ENCODE measurements at regions not wholly inside any gene's neighbourhood (a gene's known extent, or its start where the extent isn't known, plus 50 kb on each side); places are given as distances from the start of the nearest gene placed in this dataset.

DNA sequence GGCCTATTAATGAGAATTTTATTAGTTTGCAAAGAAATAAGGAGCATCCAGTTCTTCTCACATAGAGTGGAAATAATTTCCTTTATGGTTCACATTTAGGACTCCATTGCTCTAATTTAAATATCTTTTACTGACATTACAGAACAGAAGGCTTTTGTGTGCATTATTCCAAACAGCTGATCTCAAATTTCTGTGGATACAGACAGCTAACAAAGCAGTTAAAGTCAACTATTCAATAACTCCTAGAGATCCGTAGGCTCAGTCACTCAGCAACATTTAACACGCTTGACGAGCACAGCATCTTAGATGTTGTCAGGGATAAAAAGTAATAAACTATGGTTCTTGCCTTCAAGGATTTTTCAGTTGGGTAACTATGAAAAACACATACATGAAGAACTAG is 305.8 kb upstream of the SYNCRIP start:
- Histone ChIP-seq H2AFZ (ENCODE audit: low read length) (no peak overlapping the region), H3K27ac (ENCODE audit: low read depth, low read length, poor library complexity, severe bottlenecking) (no peak overlapping the region), H3K79me2 (ENCODE audit: insufficient read depth, low read depth, low read length) (no peaks in the 10 kb centered on the region), H3K9me3 (ENCODE audit: low read length) (no peaks in the 10 kb centered on the region), H3K36me3 (ENCODE audit: insufficient read depth, low read length) (no peaks in the 10 kb centered on the region), H4K20me1 (ENCODE audit: insufficient read depth, low read length) (no peaks in the 10 kb centered on the region), H3K4me2 (ENCODE audit: low read length) (no peak overlapping the region), H3K4me1 (ENCODE audit: insufficient read depth, low read length, poor library complexity, severe bottlenecking) (no peaks in the 10 kb centered on the region), H3K9me2 (ENCODE audit: insufficient read depth, low read length) (no peaks in the 10 kb centered on the region), H3K4me3 (ENCODE audit: low read depth, low read length, poor library complexity, severe bottlenecking) (no peak overlapping the region)
- intact Hi-C loops (cut with micrococcal nuclease; ENCODE audit: unreplicated experiment): no loop called here
- ChIA-PET CTCF (ENCODE audit: unreplicated experiment) (no interaction called here), POLR2A (no interaction called here)
- BruUV-seq (replicated peaks): no TSS peak
- DNase-seq (ENCODE audit: low spot score): no peak
- TF ChIP-seq, protein P1, sequence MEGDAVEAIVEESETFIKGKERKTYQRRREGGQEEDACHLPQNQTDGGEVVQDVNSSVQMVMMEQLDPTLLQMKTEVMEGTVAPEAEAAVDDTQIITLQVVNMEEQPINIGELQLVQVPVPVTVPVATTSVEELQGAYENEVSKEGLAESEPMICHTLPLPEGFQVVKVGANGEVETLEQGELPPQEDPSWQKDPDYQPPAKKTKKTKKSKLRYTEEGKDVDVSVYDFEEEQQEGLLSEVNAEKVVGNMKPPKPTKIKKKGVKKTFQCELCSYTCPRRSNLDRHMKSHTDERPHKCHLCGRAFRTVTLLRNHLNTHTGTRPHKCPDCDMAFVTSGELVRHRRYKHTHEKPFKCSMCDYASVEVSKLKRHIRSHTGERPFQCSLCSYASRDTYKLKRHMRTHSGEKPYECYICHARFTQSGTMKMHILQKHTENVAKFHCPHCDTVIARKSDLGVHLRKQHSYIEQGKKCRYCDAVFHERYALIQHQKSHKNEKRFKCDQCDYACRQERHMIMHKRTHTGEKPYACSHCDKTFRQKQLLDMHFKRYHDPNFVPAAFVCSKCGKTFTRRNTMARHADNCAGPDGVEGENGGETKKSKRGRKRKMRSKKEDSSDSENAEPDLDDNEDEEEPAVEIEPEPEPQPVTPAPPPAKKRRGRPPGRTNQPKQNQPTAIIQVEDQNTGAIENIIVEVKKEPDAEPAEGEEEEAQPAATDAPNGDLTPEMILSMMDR (conservative IDR thresholded peaks at IDR 0.05; ENCODE audit: low read length): no peak
- TF ChIP-seq EZH2phosphoT487 (IDR thresholded peaks at IDR 0.05; ENCODE audit: borderline replicate concordance, low read depth, low read length): no peak

DNA sequence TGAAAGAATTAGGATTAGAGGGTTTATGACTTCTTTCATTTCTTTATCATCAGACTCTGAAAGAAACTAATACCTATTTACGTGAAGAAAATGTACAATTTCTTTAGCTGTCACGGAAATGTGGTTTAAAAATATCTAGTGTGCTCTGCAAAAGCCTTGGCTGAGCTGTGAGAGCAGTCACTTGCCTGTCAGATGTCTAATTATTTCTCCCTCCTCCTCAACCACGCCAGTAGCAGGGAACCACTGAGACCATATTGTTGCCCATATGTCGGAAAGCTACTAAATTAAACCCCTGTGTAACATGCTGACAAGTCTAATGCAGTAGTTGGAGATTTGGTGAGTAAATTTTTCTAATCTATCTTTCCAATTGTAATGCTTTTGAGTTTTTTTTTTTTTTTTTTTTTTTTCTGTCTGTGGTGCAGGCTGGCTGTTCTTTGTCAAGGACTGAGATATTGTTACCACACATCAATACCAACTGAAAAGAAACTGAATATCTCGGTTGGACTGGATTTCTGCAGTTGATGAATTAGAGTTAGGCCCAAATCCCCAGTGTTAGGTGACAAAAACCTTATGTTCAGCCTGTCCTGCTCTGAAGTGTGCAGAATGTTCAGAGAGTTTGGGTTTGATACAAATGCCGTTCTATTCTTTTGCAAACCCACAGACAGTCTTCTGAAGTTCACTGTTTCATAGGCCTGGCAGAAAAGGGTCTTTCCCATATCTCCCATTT is 302.9 kb upstream of the SYNCRIP start:
- DNase-seq (ENCODE audit: low spot score): no peak
- no peaks in the 10 kb centered on the region for H3K79me2 ChIP-seq (ENCODE audit: insufficient read depth, low read depth, low read length)
- BruUV-seq (replicated peaks): no TSS peak
- H3K4me2 ChIP-seq (ENCODE audit: low read length): no peak overlapping the region
- H3K4me1 ChIP-seq (ENCODE audit: insufficient read depth, low read length, poor library complexity, severe bottlenecking): no peaks in the 10 kb centered on the region
- no peaks in the 10 kb centered on the region for H4K20me1 ChIP-seq (ENCODE audit: insufficient read depth, low read length)
- intact Hi-C loops (cut with micrococcal nuclease; ENCODE audit: unreplicated experiment): no loop called here
- CTCF ChIA-PET (ENCODE audit: unreplicated experiment): no interaction called here
- H3K9me3 ChIP-seq (ENCODE audit: low read length): no peaks in the 10 kb centered on the region
- H3K36me3 ChIP-seq (ENCODE audit: insufficient read depth, low read length): no peaks in the 10 kb centered on the region
- POLR2A ChIA-PET: no interaction called here
- no peak overlapping the region for H2AFZ ChIP-seq (ENCODE audit: low read length)
- H3K4me3 ChIP-seq (ENCODE audit: low read depth, low read length, poor library complexity, severe bottlenecking): no peak overlapping the region
- TF ChIP-seq, protein P1 (conservative IDR thresholded peaks at IDR 0.05; ENCODE audit: low read length): no peak
- TF ChIP-seq EZH2phosphoT487 (IDR thresholded peaks at IDR 0.05; ENCODE audit: borderline replicate concordance, low read depth, low read length): no peak
- H3K9me2 ChIP-seq (ENCODE audit: insufficient read depth, low read length): no peaks in the 10 kb centered on the region; the same call in 1 of the 2 replicates
- H3K27ac ChIP-seq (ENCODE audit: low read depth, low read length, poor library complexity, severe bottlenecking): no peak overlapping the region

DNA sequence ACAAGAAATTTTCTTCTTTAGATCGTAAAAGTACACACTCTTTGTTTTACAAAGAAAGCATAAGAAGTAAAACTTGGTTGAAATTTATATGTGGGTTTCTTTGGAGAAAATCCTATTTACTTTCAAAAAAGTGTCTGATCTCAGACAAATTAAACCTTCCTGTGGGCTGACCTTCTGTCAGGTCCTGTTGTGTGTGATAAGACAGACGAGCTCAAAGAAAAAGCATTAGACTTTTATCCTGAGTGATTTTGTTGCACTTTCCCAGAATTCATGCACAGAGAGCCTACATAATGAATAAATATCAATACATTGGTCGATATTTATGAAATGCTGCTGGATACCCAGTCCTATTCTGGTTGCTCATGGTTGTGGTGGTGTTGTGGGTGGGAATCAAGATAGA is 302.1 kb upstream of the SYNCRIP start:
- TF ChIP-seq, protein P1 (conservative IDR thresholded peaks at IDR 0.05; ENCODE audit: low read length): no peak
- TF ChIP-seq EZH2phosphoT487 (IDR thresholded peaks at IDR 0.05; ENCODE audit: borderline replicate concordance, low read depth, low read length): no peak
- Histone ChIP-seq H3K27ac (ENCODE audit: low read depth, low read length, poor library complexity, severe bottlenecking) (no peak overlapping the region), H3K79me2 (ENCODE audit: insufficient read depth, low read depth, low read length) (no peaks in the 10 kb centered on the region), H3K36me3 (ENCODE audit: insufficient read depth, low read length) (no peaks in the 10 kb centered on the region), H3K4me2 (ENCODE audit: low read length) (no peak overlapping the region), H4K20me1 (ENCODE audit: insufficient read depth, low read length) (no peaks in the 10 kb centered on the region), H3K4me1 (ENCODE audit: insufficient read depth, low read length, poor library complexity, severe bottlenecking) (no peaks in the 10 kb centered on the region), H3K4me3 (ENCODE audit: low read depth, low read length, poor library complexity, severe bottlenecking) (no peak overlapping the region), H3K9me2 (ENCODE audit: insufficient read depth, low read length) (no peaks in the 10 kb centered on the region; the same call in 1 of the 2 replicates), H3K9me3 (ENCODE audit: low read length) (no peaks in the 10 kb centered on the region), H2AFZ (ENCODE audit: low read length) (no peak overlapping the region)
- POLR2A ChIA-PET: no interaction called here
- no peak for DNase-seq (ENCODE audit: low spot score)
- CTCF ChIA-PET (ENCODE audit: unreplicated experiment): no interaction called here
- intact Hi-C loops (cut with micrococcal nuclease; ENCODE audit: unreplicated experiment): no loop called here
- BruUV-seq (replicated peaks): no TSS peak

All from OCI-LY7 (cell line).